ENCODE measurements at regions not wholly inside any gene's neighbourhood (a gene's known extent, or its start where the extent isn't known, plus 50 kb on each side); places are given as distances from the start of the nearest gene placed in this dataset.

- Mint-ChIP-seq H3K27me3 (no peaks in the 10 kb centered on the region), H3K36me3 (ENCODE audit: low read depth) (no peaks in the 10 kb centered on the region), H3K27ac (no peak overlapping the region), H3K4me3 (no peak overlapping the region), H3K4me1 (no peaks in the 10 kb centered on the region), H3K9me3 (no peaks in the 10 kb centered on the region)
- no peak for DNase-seq
- ATAC-seq = no peak
Observed at GRCh38 chr2:149908726-149909683, 321.4 kb upstream of the MMADHC start.

GRCh38 chr2:149906886-149907285 is 319.3 kb upstream of the MMADHC start:
- Mint-ChIP-seq H3K27ac (no peak overlapping the region), H3K4me1 (no peaks in the 10 kb centered on the region), H3K27me3 (no peaks in the 10 kb centered on the region), H3K36me3 (ENCODE audit: low read depth) (no peaks in the 10 kb centered on the region), H3K4me3 (no peak overlapping the region), H3K9me3 (no peaks in the 10 kb centered on the region)
- ATAC-seq = no peak
- no peak for DNase-seq

- no peaks in the 10 kb centered on the region for H3K27me3 Mint-ChIP-seq
- no peaks in the 10 kb centered on the region for H3K36me3 Mint-ChIP-seq (ENCODE audit: low read depth)
- DNase-seq (no peak), ATAC-seq (no peak)
- H3K9me3 Mint-ChIP-seq = no peaks in the 10 kb centered on the region
- H3K4me1 Mint-ChIP-seq = no peaks in the 10 kb centered on the region
- H3K27ac Mint-ChIP-seq = no peak overlapping the region
- H3K4me3 Mint-ChIP-seq = no peak overlapping the region
Observed at GRCh38 chr2:149904352-149905175, 317.0 kb upstream of the MMADHC start.

GRCh38 chr2:149903626-149904025 is 316.1 kb upstream of the MMADHC start:
- no peak overlapping the region for H3K27ac Mint-ChIP-seq
- no peaks in the 10 kb centered on the region for H3K4me1 Mint-ChIP-seq
- H3K9me3 Mint-ChIP-seq = no peaks in the 10 kb centered on the region
- no peak for DNase-seq
- no peaks in the 10 kb centered on the region for H3K36me3 Mint-ChIP-seq (ENCODE audit: low read depth)
- no peak for ATAC-seq
- no peak overlapping the region for H3K4me3 Mint-ChIP-seq
- no peaks in the 10 kb centered on the region for H3K27me3 Mint-ChIP-seq

- Mint-ChIP-seq H3K27me3 (no peaks in the 10 kb centered on the region), H3K27ac (no peak overlapping the region), H3K36me3 (ENCODE audit: low read depth) (no peaks in the 10 kb centered on the region), H3K4me1 (no peaks in the 10 kb centered on the region), H3K9me3 (no peaks in the 10 kb centered on the region), H3K4me3 (no peak overlapping the region)
- DNase-seq (no peak), ATAC-seq (no peak)
Observed at GRCh38 chr2:149902081-149902480, 314.5 kb upstream of the MMADHC start.

- H3K36me3 Mint-ChIP-seq (ENCODE audit: low read depth) = no peaks in the 10 kb centered on the region
- DNase-seq (no peak), ATAC-seq (no peak)
- no peak overlapping the region for H3K27ac Mint-ChIP-seq
- no peaks in the 10 kb centered on the region for H3K27me3 Mint-ChIP-seq
- H3K4me1 Mint-ChIP-seq = no peaks in the 10 kb centered on the region
- no peak overlapping the region for H3K4me3 Mint-ChIP-seq
- no peaks in the 10 kb centered on the region for H3K9me3 Mint-ChIP-seq
Observed at GRCh38 chr2:149901231-149901859, 313.8 kb upstream of the MMADHC start.

- Mint-ChIP-seq H3K4me1 (no peaks in the 10 kb centered on the region), H3K36me3 (ENCODE audit: low read depth) (no peaks in the 10 kb centered on the region), H3K27ac (no peak overlapping the region), H3K9me3 (no peaks in the 10 kb centered on the region), H3K4me3 (no peak overlapping the region), H3K27me3 (no peaks in the 10 kb centered on the region)
- no peak for DNase-seq
- no peak for ATAC-seq
Observed at GRCh38 chr2:149899390-149899789, 311.8 kb upstream of the MMADHC start.

- Mint-ChIP-seq H3K27me3 (no peaks in the 10 kb centered on the region), H3K9me3 (peaks cover 4% of the 10 kb centered on the region), H3K36me3 (ENCODE audit: low read depth) (no peaks in the 10 kb centered on the region), H3K27ac (no peak overlapping the region), H3K4me1 (no peaks in the 10 kb centered on the region), H3K4me3 (no peak overlapping the region)
- DNase-seq (no peak), ATAC-seq (no peak)
Observed at GRCh38 chr2:149894760-149895159, 307.2 kb upstream of the MMADHC start.

- Mint-ChIP-seq H3K9me3 (peaks cover 8% of the 10 kb centered on the region), H3K27ac (no peak overlapping the region), H3K4me1 (no peaks in the 10 kb centered on the region), H3K27me3 (no peaks in the 10 kb centered on the region), H3K4me3 (no peak overlapping the region), H3K36me3 (ENCODE audit: low read depth) (no peaks in the 10 kb centered on the region)
- ATAC-seq (no peak), DNase-seq (no peak)
Observed at GRCh38 chr2:149894226-149894625, 306.7 kb upstream of the MMADHC start.

GRCh38 chr2:149892563-149892962 is 305.0 kb upstream of the MMADHC start:
- no peaks in the 10 kb centered on the region for H3K27me3 Mint-ChIP-seq
- DNase-seq (no peak), ATAC-seq (no peak)
- no peaks in the 10 kb centered on the region for H3K36me3 Mint-ChIP-seq (ENCODE audit: low read depth)
- H3K4me1 Mint-ChIP-seq = no peaks in the 10 kb centered on the region
- peaks cover 8% of the 10 kb centered on the region for H3K9me3 Mint-ChIP-seq
- no peak overlapping the region for H3K27ac Mint-ChIP-seq
- no peak overlapping the region for H3K4me3 Mint-ChIP-seq

- H3K4me1 Mint-ChIP-seq = no peaks in the 10 kb centered on the region
- ATAC-seq = no peak
- H3K27me3 Mint-ChIP-seq = no peaks in the 10 kb centered on the region
- no peak overlapping the region for H3K27ac Mint-ChIP-seq
- no peaks in the 10 kb centered on the region for H3K36me3 Mint-ChIP-seq (ENCODE audit: low read depth)
- peaks cover 12% of the 10 kb centered on the region for H3K9me3 Mint-ChIP-seq
- no peak overlapping the region for H3K4me3 Mint-ChIP-seq
- no peak for DNase-seq
Observed at GRCh38 chr2:149885946-149886345, 298.4 kb upstream of the MMADHC start.

GRCh38 chr2:149885468-149885867 is 297.9 kb upstream of the MMADHC start:
- Mint-ChIP-seq H3K36me3 (ENCODE audit: low read depth) (no peaks in the 10 kb centered on the region), H3K4me3 (no peak overlapping the region), H3K9me3 (peaks cover 12% of the 10 kb centered on the region), H3K27me3 (no peaks in the 10 kb centered on the region), H3K4me1 (no peaks in the 10 kb centered on the region), H3K27ac (no peak overlapping the region)
- ATAC-seq (no peak), DNase-seq (no peak)

- ATAC-seq (no peak), DNase-seq (no peak)
- no peaks in the 10 kb centered on the region for H3K4me1 Mint-ChIP-seq
- no peak overlapping the region for H3K4me3 Mint-ChIP-seq
- H3K9me3 Mint-ChIP-seq = peaks cover 9% of the 10 kb centered on the region
- H3K27me3 Mint-ChIP-seq = no peaks in the 10 kb centered on the region
- H3K27ac Mint-ChIP-seq = no peak overlapping the region
- no peaks in the 10 kb centered on the region for H3K36me3 Mint-ChIP-seq (ENCODE audit: low read depth)
Observed at GRCh38 chr2:149884871-149885270, 297.3 kb upstream of the MMADHC start.

GRCh38 chr2:149877913-149878312 is 290.3 kb upstream of the MMADHC start:
- Mint-ChIP-seq H3K4me1 (no peaks in the 10 kb centered on the region), H3K36me3 (ENCODE audit: low read depth) (no peaks in the 10 kb centered on the region), H3K4me3 (no peak overlapping the region), H3K9me3 (peaks cover 11% of the 10 kb centered on the region), H3K27ac (no peak overlapping the region), H3K27me3 (no peaks in the 10 kb centered on the region)
- no peak for DNase-seq
- no peak for ATAC-seq

GRCh38 chr2:149877074-149877473 is 289.5 kb upstream of the MMADHC start:
- Mint-ChIP-seq H3K4me1 (no peaks in the 10 kb centered on the region), H3K9me3 (peaks cover 11% of the 10 kb centered on the region), H3K4me3 (no peak overlapping the region), H3K27me3 (no peaks in the 10 kb centered on the region), H3K27ac (no peak overlapping the region), H3K36me3 (ENCODE audit: low read depth) (no peaks in the 10 kb centered on the region)
- ATAC-seq = no peak
- DNase-seq = no peak
